OCI-LY1 (cell line): ENCODE measurements at regions not wholly inside any gene's neighbourhood (a gene's known extent, or its start where the extent isn't known, plus 50 kb on each side); places are given as distances from the start of the nearest gene placed in this dataset.

ENCODE experiments used
- CTCF ChIP-seq: fragments of 200-600 bp; sonication (generic), shearing (Covaris generic); IDR thresholded peaks from 2 replicates; pipeline ENCODE4 v1.5.1; 2017; ENCODE audit warnings: mild to moderate bottlenecking, antibody characterized with exemption, low read length, moderate library complexity, mixed read lengths
- EZH2 ChIP-seq: fragments of 200-600 bp; sonication (generic), shearing (Covaris generic); IDR thresholded peaks from 2 replicates; pipeline ENCODE4 v1.8.0; 2017; ENCODE audit warnings: borderline replicate concordance, mixed run types, mild to moderate bottlenecking, antibody characterized with exemption, low read length, moderate library complexity, mixed read lengths

GRCh38 chr1:63054184-63054583 is 268.2 kb upstream of the FOXD3 start:
- TF ChIP-seq CTCF (no peak), EZH2 (no peak)
